CD1c-positive myeloid dendritic cell (primary cell): ENCODE measurements at regions not wholly inside any gene's neighbourhood (a gene's known extent, or its start where the extent isn't known, plus 50 kb on each side); places are given as distances from the start of the nearest gene placed in this dataset.

Experiments used
- DNase-seq: peaks from one replicate; pipeline ENCODE4 v3.0.0-alpha.2; 2016; ENCODE audit errors: extremely low spot score

DNA sequence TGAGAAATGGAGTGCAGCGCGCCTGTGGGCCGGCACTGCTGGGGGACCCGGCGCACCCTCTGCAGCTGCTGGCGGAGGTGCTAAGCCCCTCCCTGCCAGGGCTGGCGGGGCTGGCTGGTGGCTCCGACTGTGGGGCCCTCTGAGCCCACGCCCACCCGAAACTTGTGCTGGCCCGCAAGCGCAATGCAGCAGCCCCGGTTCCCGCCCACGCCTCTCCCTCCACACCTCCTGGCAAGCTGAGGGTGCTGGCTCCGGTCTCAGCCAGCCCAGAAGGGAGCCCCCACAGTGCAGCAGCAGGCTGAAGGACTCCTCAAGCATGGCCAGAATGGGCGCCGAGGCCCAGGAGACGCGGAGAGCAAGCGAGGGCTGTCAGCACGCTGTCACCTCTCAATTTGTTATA, 1063.0 kb upstream of the AUTS2 start:
- DNase-seq, result no peak

- no peak for DNase-seq
Observed at GRCh38 chr7:68537051-68537773, 1061.1 kb upstream of the AUTS2 start.

DNA sequence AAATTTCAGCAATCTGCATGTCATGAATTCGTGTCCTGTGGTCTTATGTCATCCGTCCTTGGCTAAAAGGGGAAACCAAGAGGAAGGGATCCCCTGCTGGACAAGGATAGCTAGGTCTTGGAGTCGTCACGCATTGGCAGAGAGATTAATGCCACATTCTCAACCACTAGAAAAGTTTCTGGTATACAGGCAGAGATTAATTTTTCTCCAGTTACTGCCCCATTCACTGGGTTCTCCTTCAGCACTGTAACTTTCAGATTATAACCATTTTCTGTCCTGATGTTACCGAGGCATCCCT, 1060.6 kb upstream of the AUTS2 start:
- no peak for DNase-seq

- no peak for DNase-seq
Observed at GRCh38 chr7:68542831-68543230, 1055.4 kb upstream of the AUTS2 start.

DNA sequence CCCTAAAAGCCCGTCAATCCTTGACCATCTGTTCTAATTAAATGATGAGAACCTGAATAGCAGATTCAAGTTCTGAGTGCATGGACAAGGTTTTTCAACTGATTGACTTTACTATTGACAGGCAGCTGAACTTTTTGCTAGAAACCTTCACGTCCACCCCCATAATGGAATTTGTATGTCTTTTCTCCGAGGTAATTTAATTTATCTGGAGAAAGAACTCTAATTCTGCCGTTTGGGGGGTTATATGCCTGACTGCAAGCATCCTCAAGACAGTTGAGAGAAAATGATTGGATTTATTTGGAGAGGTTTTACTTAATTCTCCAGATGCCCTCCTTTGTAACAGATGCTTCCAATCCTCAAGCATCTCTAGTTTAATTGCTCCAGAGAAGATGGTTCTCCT, 1053.4 kb upstream of the AUTS2 start:
- no peak for DNase-seq

- DNase-seq, result no peak
Observed at GRCh38 chr7:68547181-68547580, 1051.1 kb upstream of the AUTS2 start.

GRCh38 chr7:68547799-68548198, 1050.5 kb upstream of the AUTS2 start:
- DNase-seq, result no peak

DNA sequence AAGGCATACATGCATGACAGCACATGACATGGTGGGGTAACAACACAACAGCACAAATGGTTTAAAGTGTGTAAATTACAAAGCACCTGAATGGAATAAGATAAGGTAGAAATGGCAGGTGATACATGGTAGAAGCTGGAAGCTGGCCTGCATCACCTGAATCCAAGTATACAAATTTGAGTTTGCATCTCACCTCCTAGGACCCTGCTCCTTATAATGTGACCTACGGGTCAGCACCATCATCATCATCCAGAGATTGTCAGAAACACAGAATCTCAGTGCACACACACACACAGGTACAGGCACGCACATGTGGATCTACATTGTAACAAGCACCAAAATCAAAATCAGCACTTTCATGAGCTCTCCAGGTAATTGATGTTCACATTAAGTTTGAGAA, 1048.2 kb upstream of the AUTS2 start:
- DNase-seq, result no peak

GRCh38 chr7:68550635-68551034, 1047.6 kb upstream of the AUTS2 start:
- no peak for DNase-seq

- DNase-seq, result no peak
Observed at GRCh38 chr7:68556537-68556936, 1041.7 kb upstream of the AUTS2 start.

- DNase-seq, result no peak
Observed at GRCh38 chr7:68559518-68559917, 1038.8 kb upstream of the AUTS2 start.

DNA sequence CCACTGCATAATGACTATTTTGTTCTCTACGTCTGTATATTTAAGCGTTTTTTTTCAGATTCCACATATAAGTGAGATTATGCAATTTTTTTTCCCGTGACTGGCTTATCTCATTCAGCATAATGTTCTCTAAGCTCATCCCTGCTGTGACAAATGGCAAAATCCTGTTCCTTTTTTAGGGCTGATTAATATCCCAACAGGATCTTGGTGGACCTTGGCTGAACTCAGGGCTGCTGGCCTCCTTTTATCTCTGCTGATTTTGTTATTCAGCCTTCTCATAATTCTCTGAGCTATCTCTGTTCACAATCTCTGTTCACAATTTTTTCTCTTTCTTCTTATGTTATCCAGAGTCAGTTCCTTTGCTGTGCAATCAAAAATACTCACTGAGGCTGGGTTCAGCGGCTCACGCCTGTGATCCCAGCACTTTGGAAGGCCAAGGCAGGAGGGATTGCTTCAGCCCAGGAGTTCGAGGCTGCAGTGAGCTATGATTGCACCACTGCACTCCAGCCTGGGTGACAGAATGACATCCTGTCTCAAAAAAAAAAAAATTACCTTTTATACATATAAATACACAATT, 1035.9 kb upstream of the AUTS2 start:
- no peak for DNase-seq

- DNase-seq, result no peak
Observed at GRCh38 chr7:68564306-68565135, 1033.8 kb upstream of the AUTS2 start.

GRCh38 chr7:68571286-68571685, 1027.0 kb upstream of the AUTS2 start:
- DNase-seq, result no peak

- DNase-seq, result no peak
Observed at GRCh38 chr7:68573271-68574005, 1024.8 kb upstream of the AUTS2 start.

- no peak for DNase-seq
Observed at GRCh38 chr7:68576366-68576765, 1021.9 kb upstream of the AUTS2 start.

GRCh38 chr7:68581417-68581816, 1016.9 kb upstream of the AUTS2 start:
- no peak for DNase-seq

- DNase-seq, result no peak
Observed at GRCh38 chr7:68587599-68587998, 1010.7 kb upstream of the AUTS2 start.

DNA sequence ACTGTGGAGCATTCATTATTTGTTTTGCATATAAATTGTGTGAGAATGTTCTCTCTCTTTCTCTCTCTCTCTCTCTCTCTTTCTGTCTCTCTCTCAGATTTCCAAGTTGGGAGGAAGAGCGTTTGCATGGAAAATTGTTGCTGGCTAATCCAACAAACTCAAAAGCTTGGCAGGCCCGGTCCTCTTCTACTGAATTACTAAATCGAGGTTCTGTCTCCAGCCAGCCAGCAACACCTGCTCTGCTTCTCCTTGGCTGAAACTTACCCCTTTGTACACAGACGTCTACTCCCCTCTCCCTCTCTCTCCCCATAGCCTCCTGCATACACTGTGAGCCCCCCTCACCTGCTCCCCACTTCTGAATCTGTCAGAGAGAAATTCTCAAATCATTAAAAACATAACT, 996.4 kb upstream of the AUTS2 start:
- DNase-seq, result no peak

DNA sequence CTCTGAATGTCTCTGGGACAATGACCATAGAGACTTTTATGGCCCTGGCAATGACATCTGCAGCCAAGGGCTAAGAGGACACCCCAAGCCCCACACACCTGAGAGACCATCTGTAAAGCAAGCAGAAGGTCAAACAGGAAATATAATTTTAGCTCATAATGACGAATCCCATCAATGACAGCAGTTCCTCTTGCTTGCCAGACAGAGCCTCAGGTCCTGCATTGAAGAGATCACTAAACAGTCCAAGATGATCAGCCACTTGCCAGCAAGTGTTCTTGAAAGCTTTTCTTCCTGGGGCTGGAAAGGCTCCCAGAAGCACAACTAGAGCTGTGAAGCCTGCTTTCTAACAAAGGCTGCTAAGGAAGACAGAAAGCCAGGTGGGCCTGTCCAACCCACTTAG, 993.7 kb upstream of the AUTS2 start:
- no peak for DNase-seq

- no peak for DNase-seq
Observed at GRCh38 chr7:68610701-68611100, 987.6 kb upstream of the AUTS2 start.

DNA sequence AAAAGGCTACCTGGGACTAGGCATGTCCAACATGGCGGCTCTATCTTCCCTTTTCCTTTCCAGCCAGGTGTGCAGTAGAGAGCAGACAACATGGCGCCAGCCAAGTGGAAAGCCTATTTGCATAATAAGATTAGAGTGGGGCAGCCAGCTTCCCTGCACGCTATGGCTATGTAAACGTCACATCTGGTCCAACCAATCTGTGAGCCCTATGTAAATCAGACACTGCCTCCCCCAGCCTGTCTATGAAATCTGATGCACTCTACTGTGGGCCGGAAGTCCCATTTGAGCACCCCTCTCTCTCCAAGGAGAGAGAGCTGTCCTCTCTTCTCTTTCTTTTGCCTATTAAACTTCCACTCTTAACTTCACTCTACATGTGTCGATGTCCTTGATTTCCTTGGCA, 984.9 kb upstream of the AUTS2 start:
- DNase-seq, result no peak

GRCh38 chr7:68613897-68614296, 984.4 kb upstream of the AUTS2 start:
- no peak for DNase-seq
